ENCODE measurements at regions not wholly inside any gene's neighbourhood (a gene's known extent, or its start where the extent isn't known, plus 50 kb on each side); places are given as distances from the start of the nearest gene placed in this dataset.

DNA sequence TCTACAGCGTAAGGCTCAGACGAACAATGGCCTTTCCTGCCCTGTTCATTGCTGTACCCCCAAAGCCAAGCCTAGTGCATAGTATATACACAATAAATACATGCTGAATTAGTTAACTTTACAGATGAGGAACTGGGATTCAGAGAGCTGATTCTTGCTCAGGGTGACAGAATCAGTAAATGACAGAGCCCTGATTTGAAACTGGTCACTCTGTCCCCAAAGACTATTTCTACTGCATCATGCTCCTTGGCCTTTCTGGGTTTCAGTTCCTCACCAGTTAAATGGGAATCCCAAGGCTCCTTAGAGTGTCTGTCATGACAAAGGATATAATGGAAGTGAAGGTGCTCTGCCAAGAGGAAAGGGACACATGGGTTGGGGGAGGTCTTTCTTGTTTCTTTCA lies 50.5 kb upstream of the TSKU start:
- H3K27me3 Mint-ChIP-seq (ENCODE audit: low read depth in 3 of 3), result peaks cover 3 to 12% (median 9%) of the 10 kb centered on the region in 3 donors
- Histone ChIP-seq H3K9me3 (replicated peaks in 1 of 2; ENCODE audit: control insufficient read depth in 1 of 2, insufficient read depth in 1 of 2, low read length in 2 of 2) (no peaks in the 10 kb centered on the region), H2AFZ (ENCODE audit: insufficient read depth, low read depth, low read length, poor library complexity, severe bottlenecking) (no peak overlapping the region), H3K4me2 (replicated peaks; ENCODE audit: extremely low read depth, low read length, poor library complexity, severe bottlenecking) (no peak overlapping the region), H3K36me3 (replicated peaks in 1 of 2; ENCODE audit: control insufficient read depth in 1 of 2, insufficient read depth in 2 of 2, low read length in 2 of 2) (no peaks in the 10 kb centered on the region), H4K20me1 (ENCODE audit: insufficient read depth, low read length) (no peaks in the 10 kb centered on the region), H3K79me2 (ENCODE audit: insufficient read depth, low read length) (no peaks in the 10 kb centered on the region), H3K4me1 (ENCODE audit: control insufficient read depth in 1 of 2, insufficient read depth in 2 of 2, low read length in 2 of 2) (no peaks in the 10 kb centered on the region), H3K27ac (ENCODE audit: low read depth in 1 of 2, low read length in 2 of 2) (no peak overlapping the region), H3K4me3 (replicated peaks in 1 of 3; ENCODE audit: low read depth in 2 of 3, low read length in 3 of 3) (no peak overlapping the region), H3K27me3 (ENCODE audit: control insufficient read depth in 2 of 2, insufficient read depth in 2 of 2, low read length in 2 of 2) (no peaks in the 10 kb centered on the region), H3K9ac (ENCODE audit: insufficient read depth, low read length, poor library complexity, severe bottlenecking) (no peak overlapping the region)
- H3K4me1 Mint-ChIP-seq, result no peaks in the 10 kb centered on the region
- H3K27ac Mint-ChIP-seq, result no peak overlapping the region
- H3K9me3 Mint-ChIP-seq, result no peaks in the 10 kb centered on the region
- TF ChIP-seq CTCF (IDR thresholded peaks at IDR 0.05), result no peak
- DNase-seq, result no peak
- H3K36me3 Mint-ChIP-seq, result no peaks in the 10 kb centered on the region
- no peak overlapping the region for H3K4me3 Mint-ChIP-seq
- no CpG with 5 or more reads among the region's 2 CpGs for WGBS (ENCODE audit: insufficient coverage)
- intact Hi-C loops (cut with micrococcal nuclease), result loop anchor here (2.0 to 10.0 kb wide), 3 partner anchors 66 to 185 kb away; no protein-coding TSS in a partner anchor
